Fibroblast of the conjunctiva (primary cell): ENCODE measurements at regions not wholly inside any gene's neighbourhood (a gene's known extent, or its start where the extent isn't known, plus 50 kb on each side); places are given as distances from the start of the nearest gene placed in this dataset.

ENCODE experiments used
- DNase-seq: peaks from one replicate; pipeline ENCODE4 v3.0.0-alpha.2; 2010; ENCODE audit warnings: low read depth

DNA sequence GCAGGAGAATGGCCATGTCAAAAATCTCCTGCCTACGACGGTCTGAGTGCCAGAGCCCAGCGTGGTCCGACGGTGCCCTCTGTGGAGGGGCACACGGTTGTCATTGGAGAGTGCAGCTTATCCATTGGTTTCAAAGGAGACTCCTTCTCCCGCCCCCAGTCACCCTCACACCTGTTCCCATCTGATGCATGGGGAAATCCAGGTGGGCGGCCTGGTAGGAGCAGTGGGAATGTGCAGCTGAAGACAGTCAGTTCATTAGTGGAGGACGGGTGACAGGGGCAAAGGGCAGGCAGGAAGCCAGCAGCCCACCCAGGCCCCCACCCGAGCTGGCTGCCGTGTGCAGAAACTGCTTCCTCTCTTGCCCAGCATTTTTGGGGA is 162.3 kb downstream of the IRF8 start:
- no peak for DNase-seq

DNA sequence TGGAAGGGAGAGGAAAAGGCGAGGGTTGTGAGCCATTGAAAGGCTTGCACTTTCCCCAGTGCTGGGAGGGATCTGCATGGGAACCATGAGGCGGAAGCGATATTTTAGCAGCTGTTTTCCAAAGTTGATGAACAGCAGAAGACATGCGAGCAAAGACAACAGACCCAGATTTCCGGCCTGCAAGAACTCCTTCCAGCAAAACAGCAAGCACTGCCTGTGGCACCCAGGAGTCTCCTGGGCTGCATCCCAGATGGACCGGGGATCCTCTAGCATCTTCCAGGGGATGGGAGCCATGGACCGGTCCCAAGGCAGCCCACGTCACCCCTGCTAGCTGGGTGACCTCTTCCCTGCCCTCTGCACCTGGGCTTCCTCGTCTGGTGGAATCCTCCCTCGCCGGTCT is 162.8 kb downstream of the IRF8 start:
- DNase-seq: no peak

DNA sequence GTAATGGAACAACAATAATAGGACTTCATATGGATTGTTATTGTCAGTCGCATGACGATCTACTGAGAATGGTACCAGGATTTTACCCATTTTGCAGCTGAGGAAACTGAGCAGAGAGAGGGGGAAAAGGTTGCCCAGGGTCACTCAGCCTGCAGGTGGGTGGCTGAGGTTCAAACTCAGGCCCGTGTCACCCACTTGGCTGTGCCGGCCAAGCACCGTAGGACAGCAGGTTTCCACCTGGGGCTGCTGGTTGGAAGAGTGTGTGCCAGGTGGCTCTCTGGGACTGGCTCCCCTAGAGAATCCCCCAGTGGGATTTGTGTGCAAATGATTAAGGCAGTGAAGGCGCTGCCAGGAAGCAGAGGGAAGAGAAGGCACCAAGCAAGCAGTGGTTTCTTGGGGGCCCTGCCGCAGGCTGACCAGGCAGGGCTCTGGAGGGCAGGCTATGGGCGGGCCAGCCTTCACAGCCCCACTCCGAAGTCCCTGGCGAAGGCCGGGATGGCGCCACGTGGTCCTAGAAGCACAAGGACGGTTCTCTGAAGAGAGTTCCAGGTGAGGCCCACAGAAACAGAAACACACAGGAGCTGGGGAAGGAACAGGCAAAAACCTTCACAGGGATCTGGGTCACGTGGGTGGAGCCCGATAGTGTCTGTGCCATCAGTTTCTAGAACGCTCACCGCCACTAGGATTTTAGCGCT is 163.5 kb downstream of the IRF8 start:
- DNase-seq: no peak

DNA sequence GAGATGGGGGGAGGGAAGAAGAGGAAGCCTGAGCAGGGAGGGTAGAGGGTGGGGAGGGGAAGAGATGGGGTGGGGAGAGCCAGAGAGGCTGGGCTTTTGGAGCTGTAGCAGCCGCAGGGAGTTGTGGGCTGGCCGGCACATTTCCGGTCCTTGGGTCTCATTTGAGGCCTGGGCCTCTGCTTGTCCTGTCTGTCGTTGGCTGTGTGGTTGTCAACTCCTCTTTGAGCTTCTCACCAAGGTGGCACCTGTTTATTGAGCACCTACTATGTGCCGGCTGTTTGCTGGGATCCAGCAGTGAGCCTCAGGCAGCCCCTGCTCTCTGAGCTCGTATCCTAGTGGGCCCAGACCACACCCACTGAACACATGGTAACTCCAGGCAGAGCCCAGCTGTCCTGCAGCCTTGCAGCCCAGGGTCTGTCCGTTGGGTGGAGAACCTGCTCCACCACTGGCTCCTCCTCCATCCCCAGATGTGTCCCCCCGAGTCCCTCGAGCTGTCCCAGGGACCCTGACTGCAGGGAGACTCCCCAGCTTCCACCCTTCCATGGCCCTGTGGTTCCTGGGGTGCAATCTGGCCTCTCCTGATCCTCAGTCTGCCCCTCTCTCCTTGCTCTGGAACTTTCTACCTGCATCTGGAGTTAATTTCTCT is 164.9 kb downstream of the IRF8 start:
- DNase-seq: no peak

DNA sequence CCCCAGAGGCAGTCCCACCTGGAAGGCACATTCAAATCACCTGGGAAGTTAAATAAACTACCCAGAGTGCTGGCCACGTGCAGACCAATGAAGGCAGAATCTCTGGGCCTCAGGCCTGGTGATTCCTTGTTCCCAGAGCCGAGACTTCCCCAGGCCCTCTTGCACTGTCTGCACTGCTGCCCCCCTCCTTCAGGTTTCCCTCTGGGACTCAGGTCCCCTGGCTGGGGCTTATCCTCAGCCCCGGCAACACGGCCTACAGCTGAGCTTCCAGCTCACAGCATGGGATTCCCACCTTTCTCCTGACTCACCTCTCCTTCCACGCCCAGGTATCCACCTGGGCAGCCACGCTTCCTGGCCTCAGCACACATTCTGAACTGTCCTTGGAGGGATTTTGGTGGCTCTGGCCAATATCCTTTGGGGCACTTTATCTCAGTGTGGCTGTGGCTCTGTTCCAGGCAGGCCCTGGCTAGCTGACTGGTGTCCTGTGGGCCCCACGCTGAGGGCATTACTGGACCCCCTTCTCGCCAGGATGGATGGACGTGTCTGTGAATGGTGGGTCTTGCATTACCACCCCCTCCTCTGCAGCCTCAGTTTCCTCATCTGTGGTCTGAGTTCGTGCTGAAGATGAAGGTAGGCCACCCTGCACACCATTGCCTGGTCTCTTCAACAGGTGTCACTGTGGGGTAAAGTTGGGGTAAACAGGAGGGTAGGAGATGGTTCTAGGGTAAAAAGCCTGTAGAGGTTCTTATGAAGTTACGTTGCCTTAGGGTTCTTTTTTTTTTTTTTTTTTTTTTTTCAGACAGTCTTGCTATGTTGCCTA is 165.7 kb downstream of the IRF8 start:
- no peak for DNase-seq

DNA sequence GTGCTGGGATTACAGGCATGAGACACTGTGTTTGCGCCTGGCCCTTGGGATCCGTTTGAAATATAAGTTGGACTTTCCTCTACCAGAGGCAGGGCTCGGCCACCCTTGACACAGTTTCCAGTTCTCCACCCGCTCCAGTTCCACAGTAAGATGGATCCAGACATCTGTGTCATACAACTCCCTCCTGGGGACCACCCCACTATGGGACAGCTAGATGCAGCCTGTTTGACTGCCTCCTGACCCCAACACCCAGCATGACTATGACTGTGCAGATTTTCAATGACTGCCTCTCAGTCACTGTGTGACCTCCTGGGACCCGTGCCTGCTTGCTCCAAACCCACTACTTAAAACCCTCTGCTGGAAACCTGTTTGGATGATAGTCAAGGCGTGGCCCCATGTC is 166.7 kb downstream of the IRF8 start:
- no peak for DNase-seq

DNA sequence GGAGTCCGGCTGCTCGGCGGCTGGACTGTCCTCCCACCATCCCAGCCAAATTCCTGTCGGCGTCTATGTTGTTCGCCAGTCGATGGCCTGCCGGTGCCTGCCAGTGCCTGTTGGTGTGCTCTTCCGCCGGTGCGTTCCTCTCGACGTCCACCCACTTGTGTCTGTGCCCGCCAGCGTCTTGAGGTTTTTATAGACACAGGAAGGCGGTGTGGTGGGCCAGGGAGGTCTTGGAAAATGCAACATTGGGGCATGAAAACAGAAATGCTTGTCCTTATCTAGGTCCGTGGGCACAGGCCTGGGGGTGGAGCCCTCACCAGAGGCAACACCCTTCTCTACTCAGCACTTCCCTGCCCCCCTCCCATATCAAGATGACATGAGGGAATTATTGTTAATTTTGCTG is 167.8 kb downstream of the IRF8 start:
- no peak for DNase-seq

DNA sequence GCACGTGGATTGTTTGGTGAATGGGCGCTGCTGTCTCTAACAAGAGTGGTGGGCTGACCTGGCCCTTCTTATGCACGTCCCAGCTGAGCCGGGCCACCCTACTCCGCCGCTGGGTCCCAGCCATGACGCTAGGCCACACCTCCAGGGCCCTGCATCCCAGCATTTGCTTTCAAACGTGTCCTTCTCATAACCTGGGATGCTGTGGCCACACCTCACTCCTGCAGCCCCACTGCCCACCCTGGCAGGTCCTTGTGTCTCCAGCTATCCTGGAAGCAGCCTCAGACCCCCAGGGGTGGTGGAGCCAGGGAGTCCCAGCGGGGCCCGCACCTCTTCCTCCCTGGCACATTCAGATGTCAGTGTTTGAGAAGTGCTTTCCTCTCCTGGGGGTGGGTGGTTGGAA is 168.6 kb downstream of the IRF8 start:
- DNase-seq: no peak

DNA sequence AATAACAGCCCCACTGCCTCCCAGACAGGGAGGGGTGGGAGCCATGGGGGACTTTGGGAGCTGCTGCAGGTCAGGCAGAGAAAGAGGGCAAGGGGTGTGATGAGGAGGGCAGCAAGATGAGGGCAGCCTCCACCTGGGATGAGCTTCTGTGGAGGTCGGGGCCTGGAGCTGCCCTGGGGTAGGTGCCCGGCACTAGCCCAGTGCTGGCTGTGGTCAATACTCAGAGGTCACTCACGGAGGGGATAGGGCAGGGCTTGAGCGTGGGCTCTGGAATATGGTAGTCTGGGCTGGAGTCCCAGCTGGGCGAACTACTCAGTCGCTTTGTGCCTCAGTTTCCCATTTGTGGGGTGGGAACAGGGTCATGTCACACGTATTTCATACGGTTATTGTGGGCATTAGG is 169.0 kb downstream of the IRF8 start:
- DNase-seq: no peak

DNA sequence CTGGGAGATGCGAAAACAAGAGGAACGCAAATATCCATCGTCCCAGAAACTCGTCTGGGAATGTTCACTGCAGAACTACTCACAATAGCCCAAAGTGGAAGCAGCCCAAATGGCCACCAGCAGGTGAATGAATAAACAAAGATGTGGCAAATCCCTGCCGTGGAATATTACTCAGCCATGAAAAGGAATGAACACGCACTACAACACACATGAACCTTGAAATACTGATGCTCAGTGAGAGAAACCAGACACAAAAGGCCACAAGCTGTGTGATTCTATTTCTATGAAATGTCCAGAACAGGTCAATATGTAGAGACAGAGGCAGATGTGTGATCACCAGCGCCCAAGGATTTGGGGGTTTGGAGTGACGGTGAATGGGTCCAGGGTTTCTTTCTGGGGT is 169.8 kb downstream of the IRF8 start:
- no peak for DNase-seq

DNA sequence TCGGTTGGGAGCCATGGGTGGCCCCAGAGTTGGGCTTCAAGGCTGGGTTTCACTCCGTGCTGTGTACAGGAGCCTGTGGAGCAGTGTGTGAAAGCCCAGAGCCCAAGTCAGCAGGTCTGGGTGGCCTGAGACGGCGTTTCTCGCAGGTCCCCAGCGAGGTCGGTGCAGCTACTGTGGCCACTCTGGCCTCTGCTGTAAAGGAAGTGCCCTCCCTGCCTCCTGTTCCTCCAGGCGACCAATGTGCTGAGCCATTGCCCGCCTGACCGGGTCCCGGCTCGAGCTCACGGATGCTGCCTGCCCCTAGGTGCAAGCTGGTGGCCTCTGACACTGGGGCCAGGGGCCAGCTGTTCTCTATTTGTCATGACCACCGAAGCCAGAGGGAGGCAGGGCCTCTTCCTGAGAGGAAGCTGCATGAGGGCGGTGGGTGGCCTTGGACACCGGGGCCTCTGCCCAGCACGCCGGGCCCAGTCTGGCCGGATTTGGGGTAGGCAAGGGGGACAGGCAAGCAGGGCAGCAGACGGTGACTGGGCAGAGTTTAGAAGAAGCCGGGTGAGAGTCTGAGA is 170.9 kb downstream of the IRF8 start:
- no peak for DNase-seq

DNA sequence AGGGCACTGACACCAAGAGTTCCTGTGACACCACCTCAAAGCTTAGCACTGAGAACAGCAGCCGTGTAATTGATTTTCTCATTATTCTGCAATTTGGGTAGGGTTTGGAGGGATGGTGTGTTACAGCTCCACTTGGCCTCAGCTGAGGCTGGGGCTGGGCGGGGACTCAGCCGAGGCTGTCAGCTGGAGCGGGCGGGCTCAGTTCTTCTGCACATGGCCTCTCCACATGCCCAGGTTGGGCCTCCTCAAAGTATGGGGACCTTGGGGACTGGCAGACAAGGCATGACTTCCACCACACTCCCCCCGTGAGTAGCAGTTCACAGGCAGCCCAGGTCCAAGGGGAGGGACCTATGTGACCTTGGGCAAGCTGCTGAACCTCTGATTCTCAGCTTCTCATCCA is 171.5 kb downstream of the IRF8 start:
- no peak for DNase-seq

DNA sequence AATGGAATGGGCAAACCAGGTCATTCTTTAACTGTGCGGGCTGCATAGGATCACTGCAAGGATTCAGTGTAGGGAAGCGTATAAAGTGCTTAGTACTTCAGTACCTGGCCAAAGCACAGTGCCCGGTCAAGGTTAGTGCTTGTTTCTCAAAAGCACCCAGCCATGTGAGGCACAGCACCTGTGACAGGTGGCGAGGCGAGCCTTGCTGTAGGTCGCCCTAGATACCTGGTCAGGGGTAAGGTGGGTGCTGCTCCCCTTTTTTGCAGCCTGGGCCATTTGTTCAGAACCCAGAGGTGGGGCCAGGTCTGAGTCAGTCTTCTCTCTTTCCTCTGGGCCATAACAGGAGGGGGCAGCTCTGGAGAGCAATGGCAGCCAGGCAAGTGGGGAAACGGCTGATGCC is 172.0 kb downstream of the IRF8 start:
- no peak for DNase-seq

DNA sequence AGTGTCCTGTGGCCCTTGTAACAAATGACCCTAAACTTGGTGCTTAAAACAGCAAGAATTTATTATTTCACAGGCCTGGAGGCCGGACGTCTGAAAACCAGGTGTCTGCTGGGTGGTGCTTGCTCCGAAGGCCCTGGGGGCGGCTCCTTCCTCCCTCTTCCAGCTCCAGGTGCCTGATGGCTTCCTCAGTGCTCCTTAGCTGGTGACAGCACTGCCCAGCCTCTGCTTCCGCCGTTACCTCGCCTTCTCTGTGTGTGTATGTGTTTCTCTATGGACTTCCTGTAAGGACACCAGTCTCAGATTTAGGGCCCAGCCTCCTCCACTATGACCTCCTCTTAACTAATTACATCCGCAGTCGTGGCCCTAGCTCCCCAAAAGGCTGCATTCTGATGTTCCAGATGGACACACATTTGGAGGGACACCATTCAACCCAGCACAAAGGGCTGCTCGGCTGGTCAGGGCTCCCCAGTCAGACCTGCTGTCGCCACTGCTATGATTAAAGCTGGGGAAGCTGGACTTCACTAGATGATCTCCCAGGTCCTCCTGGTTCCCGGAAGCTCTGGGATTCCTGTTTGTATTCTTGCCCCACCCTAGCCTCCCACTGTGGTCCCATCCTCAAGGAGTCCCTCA is 172.8 kb downstream of the IRF8 start:
- DNase-seq: no peak

DNA sequence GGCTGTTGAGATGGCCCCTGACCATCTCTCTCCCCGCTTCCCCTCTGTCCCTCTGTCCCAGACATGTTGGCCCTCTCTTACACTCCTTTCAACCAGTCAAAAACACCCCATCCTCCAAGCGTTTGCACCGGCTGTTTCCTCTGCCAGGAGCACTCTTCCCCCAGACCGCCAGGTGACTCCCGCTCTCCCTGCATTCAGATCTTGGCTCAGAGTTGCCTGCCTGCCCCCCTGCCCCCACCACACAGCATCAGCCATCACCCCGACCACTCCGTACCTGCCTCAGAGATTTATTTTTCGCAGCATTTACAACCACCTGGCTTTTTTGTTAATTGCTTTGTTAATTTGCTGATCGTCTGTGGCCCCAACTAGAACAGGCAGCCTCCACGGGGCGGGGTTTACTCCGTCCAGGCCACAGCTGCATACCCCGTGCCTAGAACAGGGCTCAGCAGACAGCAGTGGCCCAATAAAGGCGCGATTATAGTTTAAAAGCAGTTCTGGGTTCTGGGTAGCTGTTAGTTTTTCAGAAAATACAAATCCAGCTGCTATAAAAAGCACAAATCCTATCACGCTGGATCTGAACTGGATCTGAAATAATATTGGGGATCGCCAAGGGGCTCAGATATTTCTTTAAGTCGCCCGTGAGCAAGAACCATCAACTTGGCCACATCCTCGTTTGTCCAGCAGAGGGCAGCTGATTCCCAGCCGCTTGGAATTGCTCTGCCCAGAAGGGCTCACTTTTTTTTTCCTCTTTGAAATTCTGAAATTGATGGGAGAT is 173.6 kb downstream of the IRF8 start:
- peak; percentile 64 for DNase-seq

DNA sequence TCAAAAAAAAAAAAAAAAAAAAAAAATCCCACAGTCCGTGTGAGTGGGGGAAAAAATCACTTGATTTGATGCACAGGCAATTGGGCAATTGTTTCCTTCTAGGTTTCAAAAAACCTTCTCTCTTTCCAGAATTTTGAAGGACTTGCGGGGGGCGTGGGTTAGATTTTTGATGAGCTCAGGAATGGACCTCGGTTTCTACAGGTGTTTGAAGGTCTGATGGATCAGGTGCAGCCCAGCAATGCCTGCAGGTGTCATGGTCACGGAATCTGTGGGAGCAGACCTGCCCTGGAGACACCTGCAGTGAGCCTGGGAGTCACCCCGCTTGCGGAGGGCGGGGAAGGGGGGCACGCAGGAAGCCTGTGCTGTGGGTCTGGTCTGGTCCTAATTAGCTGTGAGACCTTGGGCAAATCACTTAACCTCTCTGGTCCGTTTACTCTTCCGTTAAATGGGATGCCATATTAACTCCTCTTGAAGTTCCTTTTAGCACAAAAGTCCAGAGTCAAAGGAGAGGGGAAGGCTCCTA is 174.2 kb downstream of the IRF8 start:
- DNase-seq: no peak

DNA sequence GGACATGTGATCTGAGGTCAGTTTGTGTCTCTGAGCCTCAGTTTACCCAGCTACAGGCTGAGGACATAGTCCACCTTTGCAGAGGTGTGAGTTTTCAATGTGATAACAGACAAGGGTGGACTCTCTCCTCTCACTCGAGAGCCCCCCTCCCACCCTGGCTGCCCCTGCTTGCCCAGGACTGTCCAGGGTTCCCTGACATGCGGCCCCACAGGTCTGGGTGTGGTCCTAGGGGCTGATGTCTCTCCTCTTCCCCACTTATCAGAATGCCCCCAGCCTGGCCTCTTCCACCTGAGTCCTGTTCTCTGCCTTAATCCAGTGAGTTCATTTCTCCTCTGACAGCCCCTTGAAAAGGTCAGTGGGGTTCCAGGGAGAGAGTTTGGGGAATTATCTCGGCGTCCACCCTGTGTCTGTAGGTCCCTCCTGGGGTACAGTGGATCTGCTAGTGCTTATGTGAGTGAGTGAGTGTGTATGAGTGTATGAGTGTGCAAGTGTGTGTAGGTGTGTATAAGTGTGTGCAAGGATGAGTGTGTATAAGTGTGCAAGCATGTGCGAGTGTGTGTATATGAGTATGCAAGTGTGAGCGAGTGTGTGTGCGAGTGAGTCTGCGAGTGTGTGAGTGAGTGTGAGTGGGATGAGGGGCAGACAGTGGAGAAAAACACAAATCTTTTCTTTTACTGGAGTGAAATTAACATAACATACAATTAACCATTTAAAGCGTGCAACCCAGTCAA is 175.0 kb downstream of the IRF8 start:
- no peak for DNase-seq

DNA sequence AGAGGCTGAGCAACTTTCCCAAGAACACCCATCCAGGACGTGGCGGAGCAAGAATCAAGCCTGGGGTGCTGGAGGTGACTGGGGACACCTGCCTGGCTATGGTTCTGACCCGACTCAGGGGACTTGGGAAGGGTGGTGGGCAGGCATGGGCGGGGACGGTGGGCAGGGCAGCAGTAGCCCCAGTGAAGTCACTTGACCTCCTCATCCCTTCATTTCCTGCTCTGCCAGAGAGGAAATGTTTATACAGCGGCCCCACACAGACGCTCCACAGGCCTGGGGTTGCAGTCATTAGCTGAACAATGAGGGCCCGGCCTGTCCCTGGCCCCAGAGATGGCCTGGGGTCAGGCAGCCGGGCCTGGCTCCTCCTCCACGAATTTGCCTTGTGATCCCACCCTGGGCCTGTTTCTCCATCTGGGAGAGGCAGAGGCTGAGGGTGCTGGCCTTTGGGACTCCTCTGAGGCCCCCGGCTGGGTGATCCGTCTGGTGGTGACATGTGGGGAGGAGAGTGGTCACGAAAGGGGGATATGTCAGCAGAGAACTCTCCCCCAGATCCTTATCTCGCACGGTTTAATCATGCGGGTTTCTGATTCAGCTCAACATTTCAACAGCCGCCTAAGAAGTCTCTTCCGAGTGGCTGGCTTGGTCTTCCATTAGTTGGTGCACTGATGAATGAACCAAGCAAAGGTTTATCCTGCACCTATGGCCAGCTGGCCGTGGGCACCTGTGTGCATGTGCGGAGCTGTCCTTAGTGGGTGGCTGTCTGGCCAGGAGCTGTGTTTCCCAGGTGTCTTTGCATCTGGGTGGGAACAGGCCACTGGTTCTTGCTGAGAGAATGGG is 175.9 kb downstream of the IRF8 start:
- no peak for DNase-seq

DNA sequence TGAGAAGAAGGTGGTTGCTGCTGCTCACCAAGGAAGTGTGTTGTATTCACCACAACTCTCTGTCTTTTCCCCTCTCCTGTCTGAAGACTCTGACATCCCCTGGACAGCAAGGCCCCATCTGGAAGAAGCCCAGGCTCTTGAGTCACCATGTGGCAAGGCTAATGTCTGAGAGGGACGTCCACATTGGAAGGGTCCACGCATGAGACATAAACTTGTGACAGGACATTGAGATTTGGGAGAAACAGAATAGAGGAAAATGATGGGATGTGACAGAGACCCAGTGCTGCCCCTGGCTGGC is 176.5 kb downstream of the IRF8 start:
- no peak for DNase-seq

DNA sequence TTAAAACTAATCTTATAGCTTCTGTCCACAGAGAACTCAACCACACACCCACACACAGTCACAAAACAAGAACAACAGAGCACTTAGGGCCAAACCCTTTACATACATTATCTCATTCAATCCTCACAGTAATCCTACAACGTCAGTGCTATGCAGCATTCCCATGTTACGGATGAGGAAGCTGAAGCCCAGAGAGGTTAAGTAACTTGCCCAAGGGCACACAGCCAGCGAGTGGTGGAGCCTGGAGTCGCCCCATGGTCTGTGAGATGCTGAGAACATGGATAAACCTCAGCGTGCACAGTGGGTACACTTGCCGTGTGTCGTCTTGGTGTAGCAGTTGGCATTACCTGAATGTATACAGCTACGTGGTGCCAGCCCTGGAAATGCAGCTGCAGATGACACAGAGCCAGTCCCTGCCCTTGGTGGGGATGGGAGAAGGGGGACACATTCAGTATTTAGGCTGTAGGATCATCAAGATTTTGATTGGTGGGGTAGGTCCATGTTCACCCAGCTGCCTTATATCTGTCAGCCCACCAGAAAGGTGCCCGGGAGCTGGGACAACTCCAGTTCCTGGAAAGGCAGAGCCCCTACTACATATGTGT is 177.0 kb downstream of the IRF8 start:
- DNase-seq: no peak
